HG02759 (cell line): ENCODE measurements at regions not wholly inside any gene's neighbourhood (a gene's known extent, or its start where the extent isn't known, plus 50 kb on each side); places are given as distances from the start of the nearest gene placed in this dataset.

Source experiments
- ATAC-seq: cut with Tn5 transposase; IDR thresholded peaks from one replicate; pipeline ENCODE4 v1.9.1; 2021; ENCODE audit warnings: mild to moderate bottlenecking, moderate library complexity; ENCODE audit not compliant: unreplicated experiment

- no peak for ATAC-seq
Measured at GRCh38 chr15:61684749-61685467, 375.3 kb downstream of the VPS13C start.

DNA sequence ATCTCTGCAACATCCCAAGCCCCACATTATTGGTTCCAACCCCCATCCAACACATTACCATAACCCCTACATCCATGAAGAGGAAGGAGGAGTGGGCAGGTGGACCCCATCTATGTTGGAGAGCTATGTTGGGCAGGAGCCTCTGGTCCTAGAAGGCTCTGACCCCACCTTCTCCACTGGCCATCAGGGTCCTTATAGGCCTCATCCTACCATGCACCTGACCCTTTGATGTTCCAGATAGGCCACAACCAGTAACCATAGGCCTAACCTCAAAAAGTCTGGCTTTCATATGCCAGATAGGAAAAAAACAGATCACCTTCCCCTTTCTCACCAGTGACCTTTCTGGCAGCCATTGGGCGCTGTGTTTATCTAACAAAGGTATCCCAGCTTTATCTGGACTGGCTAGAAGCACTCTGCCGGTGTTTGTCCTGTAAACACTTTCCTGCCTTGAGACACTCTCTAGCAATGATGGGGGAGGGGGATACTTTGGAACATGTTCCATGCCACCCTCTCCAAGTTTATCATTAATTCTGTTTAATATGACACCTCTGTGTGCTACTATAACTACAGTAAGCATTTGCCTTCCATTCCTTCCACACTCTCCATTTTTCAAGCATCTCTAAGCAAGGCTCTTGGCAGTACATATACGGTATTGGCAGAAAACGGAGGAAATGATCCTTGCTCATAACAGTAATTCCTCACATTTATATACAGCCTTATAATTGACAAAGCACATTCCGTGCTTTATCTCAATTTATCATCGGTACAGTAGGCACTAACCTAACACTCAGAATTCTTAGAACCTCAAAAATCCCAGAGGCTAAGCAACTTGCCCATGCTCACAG lies 377.1 kb downstream of the VPS13C start:
- no peak for ATAC-seq

DNA sequence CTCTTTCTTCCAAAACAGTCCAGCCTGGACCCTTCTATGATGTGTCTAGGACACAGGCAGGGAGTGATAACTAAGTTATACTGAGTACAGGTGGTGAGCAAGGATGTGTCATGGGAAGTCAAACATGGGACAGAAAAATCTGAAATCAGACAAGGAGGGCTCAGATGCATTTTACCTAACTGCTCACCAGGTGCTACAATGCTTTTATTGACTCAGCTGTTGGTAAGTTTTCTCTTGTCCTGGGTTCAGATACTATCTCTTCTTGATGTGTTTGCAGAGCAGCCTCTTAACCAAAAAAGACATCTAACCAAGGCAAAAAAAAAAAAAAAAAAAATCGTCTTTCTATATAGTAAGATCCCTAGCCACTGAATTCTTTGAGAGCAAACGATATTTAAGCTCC lies 378.6 kb downstream of the VPS13C start:
- ATAC-seq = no peak

GRCh38 chr15:61681038-61681418 lies 379.2 kb downstream of the VPS13C start:
- no peak for ATAC-seq

DNA sequence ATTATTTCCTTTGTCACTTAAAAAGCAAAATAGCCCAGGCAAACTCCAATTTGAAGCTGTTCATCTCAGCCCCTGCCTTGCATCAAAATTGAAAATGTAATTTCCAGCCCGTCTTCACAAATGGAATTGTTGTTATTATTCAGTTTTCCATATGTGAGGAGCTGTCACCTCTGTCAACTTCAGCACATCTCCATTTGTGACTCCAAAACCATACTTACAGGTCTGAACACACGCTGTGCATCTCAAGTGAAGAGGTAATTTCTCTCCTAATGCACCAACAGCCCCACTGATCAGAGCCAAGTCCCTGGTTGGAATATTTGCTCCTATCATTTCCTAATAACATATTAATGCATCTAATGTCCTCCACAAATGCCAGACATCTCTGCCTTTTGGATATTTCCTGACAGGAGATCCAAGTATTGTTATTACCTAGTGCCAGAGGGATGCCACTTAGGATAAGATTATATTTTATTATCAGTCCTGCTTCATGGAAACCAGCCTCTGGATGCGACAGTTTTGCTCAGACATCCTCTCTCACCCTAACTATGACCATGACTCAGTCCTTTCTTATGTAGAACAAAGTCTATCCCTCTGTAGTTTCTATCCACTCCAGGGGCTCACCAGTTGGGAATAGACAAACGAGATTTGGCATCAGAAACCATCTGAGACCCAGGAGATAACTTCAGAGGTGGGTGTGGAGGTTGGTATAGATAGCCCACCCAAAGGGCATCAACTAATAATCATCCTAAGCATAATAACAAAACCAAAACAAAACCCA lies 379.8 kb downstream of the VPS13C start:
- no peak for ATAC-seq

DNA sequence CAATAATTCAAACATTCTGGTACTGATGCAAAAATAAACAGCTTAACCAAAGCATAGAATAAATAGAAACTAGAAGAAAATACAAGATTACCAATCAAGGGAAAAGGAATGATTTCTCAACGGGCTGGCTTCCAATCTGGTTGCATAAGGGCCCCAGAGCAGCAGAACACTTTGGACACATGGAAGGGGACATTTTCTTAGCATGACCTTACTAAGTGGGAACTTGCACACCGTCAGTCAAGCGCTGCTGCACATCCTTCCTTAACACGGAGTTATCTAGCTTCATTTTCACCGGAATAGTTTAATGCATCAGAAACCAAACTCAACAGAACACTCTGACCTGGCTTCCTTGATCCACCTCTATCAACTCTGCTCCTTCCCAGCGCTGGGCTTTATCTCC lies 388.5 kb downstream of the VPS13C start:
- ATAC-seq = no peak

- no peak for ATAC-seq
Measured at GRCh38 chr15:61668444-61668843, 391.8 kb downstream of the VPS13C start.

- ATAC-seq = no peak
Measured at GRCh38 chr15:61661791-61662190, 398.5 kb downstream of the VPS13C start.

GRCh38 chr15:61660579-61660978 lies 399.7 kb downstream of the VPS13C start:
- ATAC-seq = no peak

DNA sequence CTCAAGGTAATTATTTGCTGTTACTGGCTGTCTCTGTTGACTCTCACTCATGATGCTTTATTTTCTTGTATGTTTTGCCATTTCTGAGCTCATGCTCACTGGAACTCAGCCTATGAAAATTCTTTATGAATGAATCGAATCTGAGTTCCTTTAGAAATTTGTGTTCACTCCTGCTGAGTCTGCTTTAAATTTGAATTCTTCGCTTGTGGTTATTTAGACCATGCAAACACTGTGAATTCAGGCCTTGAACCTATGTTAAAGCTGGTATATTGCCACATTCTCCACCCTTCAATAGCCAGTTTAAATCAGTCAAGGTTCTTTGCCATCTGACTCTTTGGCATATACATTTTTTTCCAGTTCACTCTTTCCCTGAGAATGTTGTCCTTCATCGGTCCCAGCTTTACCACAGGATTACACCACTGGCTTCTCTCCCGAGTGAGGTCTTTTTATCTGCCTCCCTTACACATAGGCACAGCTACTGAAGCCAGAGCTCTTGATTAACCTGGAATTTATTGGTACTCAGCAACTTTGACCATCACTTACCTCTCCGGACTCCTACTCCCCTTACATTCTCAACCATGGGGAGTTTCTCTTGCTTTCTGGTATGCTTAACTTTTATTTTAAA lies 400.6 kb downstream of the VPS13C start:
- ATAC-seq = no peak

DNA sequence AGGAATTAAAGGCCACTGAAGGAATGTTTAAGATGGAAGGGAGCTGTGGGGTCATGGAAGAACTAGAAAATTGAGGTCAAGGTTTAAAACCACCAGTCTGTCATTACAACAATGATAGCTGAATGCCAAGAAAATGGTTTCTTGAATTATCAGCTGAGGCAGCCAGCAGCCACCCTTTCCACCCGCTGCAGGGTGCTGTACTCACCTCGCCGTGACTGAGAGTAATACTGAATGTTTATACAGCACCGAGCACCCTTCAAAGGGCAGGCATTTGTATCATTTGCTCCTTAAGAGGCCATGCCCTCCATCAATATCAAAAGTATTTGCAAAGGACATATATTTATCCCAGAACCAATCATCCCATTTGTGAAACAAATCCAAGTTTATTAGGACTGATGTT lies 402.8 kb downstream of the VPS13C start:
- ATAC-seq = no peak

DNA sequence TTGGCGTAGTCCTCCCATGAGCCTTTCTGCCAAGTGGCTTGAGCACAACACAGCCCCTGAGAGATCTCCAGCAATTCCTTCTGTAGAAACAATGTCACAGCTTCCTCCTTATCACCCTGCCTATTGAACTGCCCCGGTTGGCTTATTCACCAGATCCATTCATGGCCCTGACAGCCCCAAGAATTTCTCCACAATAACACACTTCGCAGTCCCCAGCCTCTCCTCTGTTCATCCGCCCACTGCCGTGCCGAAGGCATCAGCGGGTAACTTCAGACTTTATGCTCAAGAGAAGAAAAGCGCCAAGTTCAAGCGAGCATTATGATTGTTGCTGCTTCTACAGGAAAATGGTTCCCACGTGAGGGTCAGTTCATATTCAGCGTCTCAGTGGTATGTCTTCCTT lies 403.9 kb downstream of the VPS13C start:
- no peak for ATAC-seq

- no peak for ATAC-seq
Measured at GRCh38 chr15:61655881-61656280, 404.4 kb downstream of the VPS13C start.

- no peak for ATAC-seq
Measured at GRCh38 chr15:61654918-61655317, 405.3 kb downstream of the VPS13C start.

- no peak for ATAC-seq
Measured at GRCh38 chr15:61654002-61654740, 406.1 kb downstream of the VPS13C start.

DNA sequence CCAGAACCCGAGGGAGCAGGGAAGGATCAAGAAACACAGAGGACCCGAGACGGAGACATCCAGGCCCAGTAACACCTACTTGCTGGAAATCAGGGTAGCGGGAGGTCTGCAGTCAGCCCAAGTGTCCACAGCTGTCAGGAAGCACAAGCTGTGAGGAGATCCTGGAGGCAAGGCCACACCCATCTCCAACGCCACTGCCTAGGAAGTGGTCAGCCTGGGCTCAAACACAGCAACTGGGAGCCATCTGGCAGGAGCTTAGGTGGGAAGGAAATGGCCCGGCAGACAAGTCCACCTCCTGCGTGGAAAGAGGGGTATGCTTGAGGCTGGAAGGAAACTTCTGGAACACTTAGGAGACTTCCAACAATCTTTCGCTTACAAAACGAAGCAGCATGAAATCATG lies 407.1 kb downstream of the VPS13C start:
- no peak for ATAC-seq

- ATAC-seq = no peak
Measured at GRCh38 chr15:61651267-61651666, 409.0 kb downstream of the VPS13C start.

DNA sequence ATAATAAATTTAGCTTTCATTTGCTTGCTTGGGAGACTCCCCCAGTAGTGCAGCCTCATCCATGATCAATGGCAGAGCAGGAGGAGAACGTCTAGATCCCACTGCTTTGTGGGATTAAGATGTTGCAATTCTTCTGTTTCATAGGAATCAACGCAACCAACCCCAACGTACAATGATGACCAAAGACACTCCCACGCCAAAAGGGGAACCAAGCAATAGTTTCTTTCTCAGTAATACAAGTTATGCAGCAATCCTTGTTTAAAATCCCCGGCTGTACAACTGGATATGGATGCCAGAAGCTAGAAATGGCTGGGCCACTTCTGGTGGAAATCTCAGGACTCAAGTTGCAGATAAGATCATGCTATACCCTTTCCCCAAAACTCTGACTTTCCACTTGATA lies 411.2 kb downstream of the VPS13C start:
- ATAC-seq = no peak

DNA sequence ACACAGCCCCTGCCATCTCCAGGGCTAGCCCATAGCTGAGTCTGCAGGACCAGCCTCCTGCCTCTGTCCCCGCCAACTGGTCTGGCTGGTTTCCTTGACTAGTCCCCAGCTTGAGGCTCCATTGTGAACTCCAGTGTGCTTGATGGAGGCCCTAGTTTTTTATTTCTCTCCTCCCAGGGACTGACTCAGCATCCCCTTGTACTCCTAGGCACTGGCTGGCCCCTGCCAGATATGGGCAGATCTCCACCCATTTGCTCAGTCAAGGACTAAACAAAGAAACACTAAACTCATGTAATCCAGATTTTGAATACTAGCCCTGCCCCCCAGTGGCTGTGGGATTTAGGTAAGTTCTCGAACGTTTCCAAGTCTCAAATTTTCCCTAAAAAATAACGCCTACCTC lies 415.4 kb upstream of the RORA start:
- no peak for ATAC-seq

DNA sequence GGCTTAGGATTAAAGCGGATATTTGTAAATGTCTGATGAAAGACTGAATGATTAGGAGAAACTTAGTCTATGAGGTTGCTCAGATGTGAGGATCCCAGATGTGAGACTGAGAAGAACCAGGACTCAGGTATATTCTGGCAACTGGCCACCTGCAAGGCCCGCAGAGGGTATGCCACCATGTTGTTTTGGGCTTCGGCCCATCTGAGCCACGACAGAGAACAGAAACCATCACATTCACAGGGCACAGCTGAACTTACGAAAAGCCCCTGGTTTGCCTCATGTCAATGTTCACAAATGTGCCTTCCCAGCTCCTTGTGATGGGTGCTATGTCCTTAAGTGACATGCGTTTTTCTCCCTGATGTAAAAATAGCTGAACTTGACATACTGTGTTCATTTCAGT lies 412.5 kb upstream of the RORA start:
- ATAC-seq = no peak

- no peak for ATAC-seq
Measured at GRCh38 chr15:61640756-61641155, 411.7 kb upstream of the RORA start.
